A549 (cell line): ENCODE measurements at regions not wholly inside any gene's neighbourhood (a gene's known extent, or its start where the extent isn't known, plus 50 kb on each side); places are given as distances from the start of the nearest gene placed in this dataset.
A peak's percentile ranks its signal among the peaks of the same experiment; 100 is the strongest.

Experiments
- ATAC-seq, 2 experiments: fragments of 200-7000 bp in 1 of 2; fragments of >200 bp in 1 of 2; cut with Nextera tagmentation in 1 of 2; cut with Tn5 transposase in 1 of 2; 3 replicates each; pipeline versions ENCODE4 v1.8.0 to v1.9.1; 2018 to 2020; ENCODE audit warnings: mild to moderate bottlenecking in 1 of 2, moderate library complexity in 1 of 2
- CTCF ChIA-PET: fragments of 300-600 bp; sonication (Branson Sonifier 250); formaldehyde crosslinking; extraction: SDS; loops from one replicate; lab custom pipeline; 2021; ENCODE audit warnings: antibody characterized with exemption, inconsistent platforms; lab: Yijun Ruan, JAX
- POLR2A ChIA-PET: fragments of 350-600 bp; formaldehyde crosslinking; extraction: SDS; loops from one replicate; lab custom pipeline; 2021; ENCODE audit warnings: antibody characterized with exemption, inconsistent platforms; lab: Yijun Ruan, JAX
- DNase-seq, 2 experiments: peaks; one replicate each; pipeline versions ENCODE4 v3.0.0 to v3.0.0-alpha.2; 2011 to 2016; ENCODE audit warnings: low read depth in 1 of 2, low spot score in 1 of 2
- FAIRE-seq: peaks from 2 replicates; lab custom pipeline; 2011; peaks lifted over from hg19 to GRCh38; lab: Jason Lieb, UNC
- H3K27ac ChIP-seq, 2 experiments: fragments of >200 bp; sonication (Bioruptor Twin); formaldehyde crosslinking; 3 replicates each; pipeline ENCODE4 v1.5.1; 2016 to 2017
- H3K4me1 ChIP-seq: fragments of >200 bp; sonication (Bioruptor Twin); formaldehyde crosslinking; 3 replicates; pipeline ENCODE4 v1.6.1; 2016
- H3K4me2 ChIP-seq: fragments of >200 bp; sonication (Bioruptor Twin); formaldehyde crosslinking; 3 replicates; pipeline ENCODE4 v1.6.1; 2016
- H3K4me3 ChIP-seq: fragments of >200 bp; sonication (Bioruptor Twin); formaldehyde crosslinking; 3 replicates; pipeline ENCODE4 v1.5.1; 2016
- H3K9me3 ChIP-seq: fragments of >200 bp; sonication (Bioruptor Twin); formaldehyde crosslinking; 3 replicates; pipeline ENCODE4 v1.6.1; 2016
- CEBPB ChIP-seq, 2 experiments: fragments of >200 bp in 1 of 2; sonication (Bioruptor Twin) in 1 of 2; formaldehyde crosslinking in 1 of 2; IDR thresholded peaks; 2 replicates each; pipeline ENCODE4 v1.6.1; 2012 to 2016
- EHMT2 ChIP-seq: fragments of 200-600 bp; sonication (generic); IDR thresholded peaks from 2 replicates; pipeline ENCODE4 v1.6.1; 2016; ENCODE audit warnings: antibody characterized with exemption, low read depth, mild to moderate bottlenecking, moderate library complexity
- FOSL2 ChIP-seq, 2 experiments: fragments of 450-650 bp in 1 of 2; fragments of >200 bp in 1 of 2; sonication (Bioruptor Twin) in 1 of 2; formaldehyde crosslinking; IDR thresholded peaks; 2 replicates each; pipeline versions ENCODE4 v1.5.0 to v1.6.1; 2016 to 2020; ENCODE audit warnings: mild to moderate bottlenecking in 1 of 2, moderate library complexity in 1 of 2
- GATA3 ChIP-seq: IDR thresholded peaks from 2 replicates; pipeline ENCODE4 v1.6.1; 2012; ENCODE audit warnings: borderline replicate concordance
- JUNB ChIP-seq: fragments of >200 bp; sonication (Bioruptor Twin); formaldehyde crosslinking; IDR thresholded peaks from 2 replicates; pipeline ENCODE4 v1.6.1; 2016
- KDM5A ChIP-seq: fragments of 200-600 bp; sonication (generic); IDR thresholded peaks from 2 replicates; pipeline ENCODE4 v1.6.1; 2016; ENCODE audit warnings: antibody characterized with exemption, mild to moderate bottlenecking
- MYC ChIP-seq: IDR thresholded peaks from 2 replicates; pipeline ENCODE4 v1.6.1; 2012; ENCODE audit warnings: mild to moderate bottlenecking, inconsistent platforms, low read length, improper control_type of control experiment, borderline replicate concordance
- PHF8 ChIP-seq: fragments of 200-600 bp; sonication (generic); IDR thresholded peaks from 2 replicates; pipeline ENCODE4 v1.6.1; 2016; ENCODE audit warnings: low read depth, mild to moderate bottlenecking, antibody characterized with exemption, moderate library complexity, borderline replicate concordance
- POLR2A ChIP-seq: IDR thresholded peaks from 2 replicates; pipeline ENCODE4 v1.6.1; 2012; ENCODE audit warnings: mild to moderate bottlenecking, low read length
- RAD21 ChIP-seq, 2 experiments: fragments of >200 bp in 1 of 2; sonication (Bioruptor Twin) in 1 of 2; formaldehyde crosslinking in 1 of 2; IDR thresholded peaks in 1 of 2; conservative IDR thresholded peaks in 1 of 2; 2 replicates in 1 of 2; 3 replicates in 1 of 2; pipeline ENCODE4 v1.6.1; 2012 to 2018; ENCODE audit warnings: inconsistent platforms in 1 of 2
- RARB ChIP-seq: fragments of 250-450 bp; sonication (Bioruptor Pico); IDR thresholded peaks from 2 replicates; pipeline ENCODE4 v1.8.0; 2021; ENCODE audit warnings: mild to moderate bottlenecking, moderate library complexity
- SMC3 ChIP-seq: fragments of >200 bp; sonication (Bioruptor Twin); formaldehyde crosslinking; IDR thresholded peaks from 3 replicates; pipeline ENCODE4 v1.6.1; 2018; ENCODE audit warnings: inconsistent platforms
- ZC3H11A ChIP-seq: fragments of 450-650 bp; IDR thresholded peaks from 2 replicates; pipeline ENCODE4 v1.6.1; 2014; ENCODE audit warnings: antibody characterized with exemption, mild to moderate bottlenecking
- WGBS: methylation state at CpG from one replicate; pipeline ENCODE4 v1.1.6; 2017; ENCODE audit errors: missing lambda C conversion rate; 5-methylcytosine and 5-hydroxymethylcytosine counted together
- TF ChIP-seq, protein P1 (sequence below): fragments of 150-350 bp; IDR thresholded peaks from 2 replicates; pipeline ENCODE4 v1.6.1; 2014; ENCODE audit warnings: low read depth, mild to moderate bottlenecking, low read length
- TF ChIP-seq, protein P2 (sequence below): fragments of >200 bp; sonication (Bioruptor Twin); formaldehyde crosslinking; IDR thresholded peaks from 2 replicates; pipeline ENCODE4 v1.6.1; 2016
- TF ChIP-seq, protein P3 (sequence below): IDR thresholded peaks from 2 replicates; pipeline ENCODE4 v1.6.1; 2012
- TF ChIP-seq, protein P4 (sequence below): fragments of 450-650 bp; IDR thresholded peaks from 2 replicates; pipeline ENCODE4 v1.6.1; 2014; ENCODE audit warnings: antibody characterized with exemption
- TF ChIP-seq, protein P5 (sequence below): fragments of 250-450 bp; sonication (Bioruptor Pico); IDR thresholded peaks from 2 replicates; pipeline ENCODE4 v1.5.0; 2021; ENCODE audit warnings: mild to moderate bottlenecking, moderate library complexity, borderline replicate concordance

DNA sequence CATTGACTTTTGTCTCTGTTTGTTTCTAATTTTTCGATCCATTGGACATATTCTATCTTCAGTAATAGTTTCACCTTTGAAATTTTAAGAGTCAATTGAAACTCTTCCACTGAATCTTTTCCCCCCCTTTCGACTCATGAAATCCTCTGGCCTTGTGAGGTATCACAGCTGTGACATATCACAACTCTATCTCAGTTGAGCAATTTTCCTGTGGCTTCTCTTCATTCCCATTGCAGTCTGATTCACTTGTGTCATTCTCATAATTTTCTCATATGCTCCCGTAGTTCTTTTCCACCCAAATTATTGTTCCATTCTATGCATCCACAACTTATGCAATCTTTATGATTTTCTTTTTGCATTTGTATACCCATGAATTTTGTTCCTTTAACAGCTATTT is 261.6 kb downstream of the DACT1 start:
- Histone ChIP-seq H3K27ac (peak overlapping the region; percentile 73 to 81; a peak in 5 of 6 replicates), H3K4me3 (no peak overlapping the region), H3K4me2 (peak overlapping the region; percentile 50), H3K9me3 (peaks cover 5% of the 10 kb centered on the region; the same call in 2 of the 3 replicates), H3K4me1 (peaks cover 23% of the 10 kb centered on the region)
- 0 out of 4 replicates have a peak, but pooled peaks of 1 of the 2 experiments have one; percentile 36 for TF ChIP-seq CEBPB (IDR thresholded peaks at IDR 0.05)
- TF ChIP-seq, protein P1, sequence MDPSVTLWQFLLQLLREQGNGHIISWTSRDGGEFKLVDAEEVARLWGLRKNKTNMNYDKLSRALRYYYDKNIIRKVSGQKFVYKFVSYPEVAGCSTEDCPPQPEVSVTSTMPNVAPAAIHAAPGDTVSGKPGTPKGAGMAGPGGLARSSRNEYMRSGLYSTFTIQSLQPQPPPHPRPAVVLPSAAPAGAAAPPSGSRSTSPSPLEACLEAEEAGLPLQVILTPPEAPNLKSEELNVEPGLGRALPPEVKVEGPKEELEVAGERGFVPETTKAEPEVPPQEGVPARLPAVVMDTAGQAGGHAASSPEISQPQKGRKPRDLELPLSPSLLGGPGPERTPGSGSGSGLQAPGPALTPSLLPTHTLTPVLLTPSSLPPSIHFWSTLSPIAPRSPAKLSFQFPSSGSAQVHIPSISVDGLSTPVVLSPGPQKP: no peak
- FAIRE-seq: no peak
- DNase-seq: peak in 1 of 2 experiments; percentile 6
- ChIA-PET POLR2A (no interaction called here), CTCF (interaction anchor here (1.3 to 1.5 kb wide), 3 partner anchors 123 to 261 kb away, joined by 3 to 6 read pairs (median 4); partner anchors contain the start of gene DACT1)
- 16% methylated on average over 2 of the region's 3 CpGs for WGBS
- ATAC-seq: peak; percentile 58 to 79; a peak in 5 of 6 replicates

DNA sequence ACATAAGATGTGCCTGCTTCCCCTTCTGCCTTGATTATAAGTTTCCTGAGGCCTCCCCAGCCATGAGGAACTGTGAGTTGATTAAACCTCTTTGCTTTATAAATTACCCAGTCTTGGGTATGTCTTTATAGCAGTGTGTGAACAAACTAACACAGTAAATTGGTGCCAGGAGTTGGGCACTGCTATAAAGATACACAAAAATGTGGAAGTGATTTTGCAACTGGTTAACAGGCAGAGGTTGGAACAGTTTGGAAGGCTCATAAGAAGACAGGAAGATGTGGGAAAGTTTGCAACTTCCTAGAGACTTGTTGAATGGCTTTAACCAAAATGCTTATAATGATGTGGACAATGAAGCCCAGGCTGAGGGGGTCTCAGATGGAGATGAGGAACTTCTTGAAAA is 264.1 kb downstream of the DACT1 start:
- no peak overlapping the region for H3K4me3 ChIP-seq
- ChIA-PET CTCF (no interaction called here), POLR2A (no interaction called here)
- peaks cover 23% of the 10 kb centered on the region for H3K4me1 ChIP-seq
- H3K9me3 ChIP-seq: peaks cover 5% of the 10 kb centered on the region; the same call in 2 of the 3 replicates
- TF ChIP-seq, protein P2, sequence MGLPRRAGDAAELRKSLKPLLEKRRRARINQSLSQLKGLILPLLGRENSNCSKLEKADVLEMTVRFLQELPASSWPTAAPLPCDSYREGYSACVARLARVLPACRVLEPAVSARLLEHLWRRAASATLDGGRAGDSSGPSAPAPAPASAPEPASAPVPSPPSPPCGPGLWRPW: no peak
- TF ChIP-seq SMC3 (no peak), PHF8 (no peak), RARB (no peak)
- ATAC-seq: no peak
- no peak for DNase-seq
- FAIRE-seq: no peak
- no peak overlapping the region for H3K4me2 ChIP-seq
- H3K27ac ChIP-seq: no peak overlapping the region

DNA sequence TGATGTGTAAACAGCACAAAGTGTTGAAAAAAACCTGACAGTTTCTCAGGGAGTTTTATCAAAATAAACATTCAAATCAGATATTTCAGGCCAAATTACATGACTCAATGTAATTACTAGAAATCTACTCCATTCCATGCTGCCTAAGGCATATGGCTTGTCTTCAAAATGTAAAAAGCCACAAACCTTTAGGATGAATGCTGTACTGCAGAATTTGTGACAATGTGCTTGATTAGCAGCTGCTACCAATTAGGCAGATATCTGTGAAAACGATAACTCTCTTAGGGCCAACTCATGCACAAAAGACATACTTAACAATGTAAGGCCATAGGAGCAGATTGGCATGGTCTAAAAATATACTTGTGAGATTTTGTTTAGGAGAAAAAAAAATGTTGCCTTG is 267.0 kb downstream of the DACT1 start:
- H3K9me3 ChIP-seq: peaks cover 5% of the 10 kb centered on the region; the same call in 2 of the 3 replicates
- FAIRE-seq: no peak
- TF ChIP-seq, protein P3, sequence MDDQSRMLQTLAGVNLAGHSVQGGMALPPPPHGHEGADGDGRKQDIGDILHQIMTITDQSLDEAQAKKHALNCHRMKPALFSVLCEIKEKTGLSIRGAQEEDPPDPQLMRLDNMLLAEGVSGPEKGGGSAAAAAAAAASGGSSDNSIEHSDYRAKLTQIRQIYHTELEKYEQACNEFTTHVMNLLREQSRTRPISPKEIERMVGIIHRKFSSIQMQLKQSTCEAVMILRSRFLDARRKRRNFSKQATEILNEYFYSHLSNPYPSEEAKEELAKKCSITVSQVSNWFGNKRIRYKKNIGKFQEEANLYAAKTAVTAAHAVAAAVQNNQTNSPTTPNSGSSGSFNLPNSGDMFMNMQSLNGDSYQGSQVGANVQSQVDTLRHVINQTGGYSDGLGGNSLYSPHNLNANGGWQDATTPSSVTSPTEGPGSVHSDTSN: no peak
- TF ChIP-seq, protein P1: no peak
- TF ChIP-seq GATA3: no peak
- no peak for TF ChIP-seq JUNB
- TF ChIP-seq ZC3H11A: no peak
- no peak for TF ChIP-seq FOSL2 (IDR thresholded peaks at IDR 0.05)
- no peak for TF ChIP-seq FOSL2 (CRISPR knock-in tag; IDR thresholded peaks at IDR 0.05)
- no peak for TF ChIP-seq EHMT2
- TF ChIP-seq CEBPB (IDR thresholded peaks at IDR 0.05): no peak
- TF ChIP-seq KDM5A: no peak
- ChIA-PET CTCF (no interaction called here), POLR2A (no interaction called here)
- DNase-seq: no peak
- peaks cover 3% of the 10 kb centered on the region; the same call in 1 of the 3 replicates for H3K4me1 ChIP-seq
- H3K4me2 ChIP-seq: no peak overlapping the region
- H3K27ac ChIP-seq: no peak overlapping the region
- no peak overlapping the region for H3K4me3 ChIP-seq
- ATAC-seq: no peak
- WGBS: 33% methylated on average over 1 of the region's 1 CpG

DNA sequence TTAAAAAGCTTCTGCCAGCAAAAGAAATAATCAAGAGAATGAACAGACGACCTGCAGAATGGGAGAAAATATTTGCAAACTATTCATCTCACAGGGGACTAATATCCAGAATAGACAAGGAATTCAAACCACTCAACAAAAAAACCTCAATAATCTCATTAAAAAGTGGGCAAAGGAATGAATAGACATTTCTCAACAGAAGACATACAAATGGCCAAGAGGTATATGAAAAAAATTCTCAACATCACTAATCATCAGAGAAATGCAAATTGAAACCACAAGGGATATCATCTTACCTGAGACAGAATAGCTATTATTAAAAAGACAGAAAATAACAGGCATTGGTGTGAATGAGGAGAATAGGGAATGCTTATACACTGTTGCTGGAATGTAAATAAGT is 270.0 kb downstream of the DACT1 start:
- no peak for FAIRE-seq
- Histone ChIP-seq H3K4me3 (no peak overlapping the region), H3K4me2 (no peak overlapping the region), H3K9me3 (peaks cover 2% of the 10 kb centered on the region; the same call in 2 of the 3 replicates), H3K27ac (no peak overlapping the region), H3K4me1 (no peaks in the 10 kb centered on the region)
- ChIA-PET CTCF (no interaction called here), POLR2A (no interaction called here)
- no peak for ATAC-seq
- no peak for DNase-seq
- WGBS: 9% methylated on average over 1 of the region's 1 CpG
- TF ChIP-seq POLR2A: no peak
- no peak for TF ChIP-seq MYC
- TF ChIP-seq, protein P1: no peak
- no peak for TF ChIP-seq EHMT2
- TF ChIP-seq RAD21 (conservative IDR thresholded peaks at IDR 0.05 in 1 of 2, IDR thresholded peaks at IDR 0.05 in 1 of 2): no peak
- TF ChIP-seq, protein P4, sequence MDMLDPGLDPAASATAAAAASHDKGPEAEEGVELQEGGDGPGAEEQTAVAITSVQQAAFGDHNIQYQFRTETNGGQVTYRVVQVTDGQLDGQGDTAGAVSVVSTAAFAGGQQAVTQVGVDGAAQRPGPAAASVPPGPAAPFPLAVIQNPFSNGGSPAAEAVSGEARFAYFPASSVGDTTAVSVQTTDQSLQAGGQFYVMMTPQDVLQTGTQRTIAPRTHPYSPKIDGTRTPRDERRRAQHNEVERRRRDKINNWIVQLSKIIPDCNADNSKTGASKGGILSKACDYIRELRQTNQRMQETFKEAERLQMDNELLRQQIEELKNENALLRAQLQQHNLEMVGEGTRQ: no peak
- TF ChIP-seq, protein P5, sequence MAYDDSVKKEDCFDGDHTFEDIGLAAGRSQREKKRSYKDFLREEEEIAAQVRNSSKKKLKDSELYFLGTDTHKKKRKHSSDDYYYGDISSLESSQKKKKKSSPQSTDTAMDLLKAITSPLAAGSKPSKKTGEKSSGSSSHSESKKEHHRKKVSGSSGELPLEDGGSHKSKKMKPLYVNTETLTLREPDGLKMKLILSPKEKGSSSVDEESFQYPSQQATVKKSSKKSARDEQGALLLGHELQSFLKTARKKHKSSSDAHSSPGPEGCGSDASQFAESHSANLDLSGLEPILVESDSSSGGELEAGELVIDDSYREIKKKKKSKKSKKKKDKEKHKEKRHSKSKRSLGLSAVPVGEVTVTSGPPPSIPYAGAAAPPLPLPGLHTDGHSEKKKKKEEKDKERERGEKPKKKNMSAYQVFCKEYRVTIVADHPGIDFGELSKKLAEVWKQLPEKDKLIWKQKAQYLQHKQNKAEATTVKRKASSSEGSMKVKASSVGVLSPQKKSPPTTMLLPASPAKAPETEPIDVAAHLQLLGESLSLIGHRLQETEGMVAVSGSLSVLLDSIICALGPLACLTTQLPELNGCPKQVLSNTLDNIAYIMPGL: no peak
